GM18520 (cell line): ENCODE measurements at regions not wholly inside any gene's neighbourhood (a gene's known extent, or its start where the extent isn't known, plus 50 kb on each side); places are given as distances from the start of the nearest gene placed in this dataset.
"Not testable (repeated sequence)": the region's sequence is repeated elsewhere in the genome, so short reads cannot be mapped to it uniquely, and the experiment has no call there.

ENCODE experiments used
- ATAC-seq: cut with Tn5 transposase; IDR thresholded peaks from one replicate; pipeline ENCODE4 v1.9.1; 2021; ENCODE audit not compliant: unreplicated experiment

GRCh38 chr5:20875726-20876125 lies 887.7 kb upstream of the CDH18 start:
- not testable (repeated sequence) for ATAC-seq

DNA sequence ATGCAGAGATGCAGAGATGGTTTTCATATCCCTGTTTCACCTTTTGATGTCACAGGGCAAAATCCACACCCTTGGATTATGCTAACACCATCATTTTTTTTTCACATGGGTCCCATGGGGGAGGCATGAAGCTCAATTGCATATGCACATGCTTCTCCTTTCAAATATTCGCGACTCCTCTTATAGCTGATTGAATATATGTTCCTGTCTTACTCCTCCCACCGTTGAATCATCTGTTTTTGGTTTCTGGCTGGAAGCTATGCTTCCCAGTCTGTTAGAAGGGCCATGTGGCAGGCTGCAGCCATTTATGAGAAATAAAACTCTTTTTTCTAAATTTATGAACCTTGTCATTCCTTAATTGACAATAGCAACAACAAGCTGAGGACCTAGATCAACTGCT lies 877.9 kb upstream of the CDH18 start:
- not testable (repeated sequence) for ATAC-seq

GRCh38 chr5:20833081-20833627 lies 845.2 kb upstream of the CDH18 start:
- no peak for ATAC-seq

DNA sequence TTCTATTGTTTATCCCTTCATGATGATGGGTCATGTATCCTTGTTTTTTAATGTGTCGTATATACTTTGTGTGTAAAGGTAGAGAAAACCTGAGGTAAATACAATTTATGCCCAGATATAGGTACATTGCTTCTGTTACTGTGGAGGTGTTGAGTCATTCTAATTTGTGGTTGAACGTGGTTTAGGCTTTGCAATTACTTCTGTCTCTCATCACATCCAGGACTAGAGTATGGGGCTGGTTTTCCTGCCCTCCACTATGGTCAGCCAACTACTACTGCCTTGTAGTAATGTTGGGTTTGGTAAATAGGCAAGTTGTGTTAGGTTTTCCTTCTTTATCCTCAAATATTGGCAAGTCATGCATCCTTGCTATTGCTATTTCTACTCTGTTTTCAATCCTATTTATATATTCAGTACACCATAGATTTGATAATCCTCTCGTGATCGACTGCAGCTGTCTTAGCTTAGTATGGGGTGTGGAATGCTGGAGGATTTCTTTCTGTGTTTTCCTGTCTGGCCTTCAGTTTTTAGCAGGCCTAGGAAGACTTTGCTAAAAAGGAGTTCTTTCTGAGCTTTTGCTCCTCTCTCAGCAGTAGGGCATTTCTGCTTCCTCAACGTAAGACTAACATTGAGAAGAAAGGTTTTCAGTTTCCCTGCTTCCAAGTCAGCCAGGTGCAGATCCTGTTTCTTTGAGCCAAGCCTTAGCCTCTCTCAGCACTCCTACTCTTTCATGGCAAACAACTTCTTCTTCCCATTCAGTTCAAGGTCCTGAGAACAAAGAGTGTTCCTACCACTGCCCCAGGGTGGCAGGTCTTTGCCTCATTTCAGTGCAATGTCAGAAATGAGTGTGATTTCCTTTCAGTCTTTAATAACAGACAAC lies 844.4 kb upstream of the CDH18 start:
- ATAC-seq = no peak

DNA sequence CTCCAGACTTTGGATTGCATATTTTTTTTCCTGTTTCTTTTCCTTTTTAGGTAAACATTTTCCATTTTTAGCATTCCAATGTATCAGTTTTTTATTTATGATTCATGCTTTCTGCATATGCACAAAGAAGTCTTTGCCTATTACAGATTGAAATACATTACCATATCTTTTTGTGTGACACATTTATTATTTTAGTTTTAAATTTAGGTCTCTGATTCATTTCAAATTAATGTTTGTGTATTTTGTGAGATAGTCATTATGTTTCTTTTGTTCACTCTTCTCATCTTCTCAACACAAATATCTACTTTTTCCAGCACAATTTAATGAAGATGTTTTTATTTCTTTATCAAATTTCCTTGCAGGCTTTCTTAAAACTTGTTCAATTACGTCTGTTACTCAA lies 838.0 kb upstream of the CDH18 start:
- not testable (repeated sequence) for ATAC-seq

- ATAC-seq = not testable (repeated sequence)
Measured at GRCh38 chr5:20797216-20797615, 809.2 kb upstream of the CDH18 start.

- not testable (repeated sequence) for ATAC-seq
Measured at GRCh38 chr5:20784755-20785154, 796.8 kb upstream of the CDH18 start.

DNA sequence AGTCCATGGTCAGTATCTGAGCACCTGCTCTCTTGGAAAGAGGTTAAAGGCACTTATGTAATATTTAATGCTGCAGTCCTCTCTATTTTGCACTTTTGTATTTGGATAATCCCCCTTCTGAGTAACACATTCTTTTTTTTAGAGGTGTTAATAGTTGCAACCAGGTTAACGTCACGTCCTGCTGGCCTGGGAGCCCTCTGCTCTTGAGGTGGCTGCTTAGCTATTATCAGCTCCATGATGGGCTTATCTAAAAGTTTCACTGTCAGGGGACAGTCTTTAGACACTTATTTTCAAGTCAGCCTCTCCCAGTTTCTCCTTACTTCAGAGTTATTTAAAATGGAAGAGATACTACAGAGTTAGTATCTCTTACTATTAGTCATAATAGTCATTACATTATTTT lies 795.5 kb upstream of the CDH18 start:
- not testable (repeated sequence) for ATAC-seq

- not testable (repeated sequence) for ATAC-seq
Measured at GRCh38 chr5:20771338-20771737, 783.3 kb upstream of the CDH18 start.

DNA sequence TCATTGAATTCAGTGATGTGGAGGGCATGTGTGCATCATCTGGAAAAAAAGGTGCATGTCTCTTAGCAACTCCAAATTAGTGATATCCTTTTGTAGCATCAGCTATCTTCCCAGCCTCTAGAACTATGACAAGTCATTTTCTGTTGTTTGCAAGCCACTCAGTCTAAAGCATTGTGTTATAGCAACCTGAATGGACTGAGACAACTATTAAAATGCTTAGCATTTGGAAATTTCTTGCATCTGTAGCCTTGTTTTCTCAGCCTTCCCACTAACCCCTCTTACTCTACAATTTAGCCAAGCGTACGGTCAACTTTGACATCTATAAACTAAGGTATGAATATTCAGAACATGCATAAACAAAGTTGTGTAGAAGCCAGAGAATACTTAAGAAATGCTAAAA lies 777.1 kb upstream of the CDH18 start:
- not testable (repeated sequence) for ATAC-seq

GRCh38 chr5:20759459-20759858 lies 771.5 kb upstream of the CDH18 start:
- ATAC-seq = not testable (repeated sequence)

DNA sequence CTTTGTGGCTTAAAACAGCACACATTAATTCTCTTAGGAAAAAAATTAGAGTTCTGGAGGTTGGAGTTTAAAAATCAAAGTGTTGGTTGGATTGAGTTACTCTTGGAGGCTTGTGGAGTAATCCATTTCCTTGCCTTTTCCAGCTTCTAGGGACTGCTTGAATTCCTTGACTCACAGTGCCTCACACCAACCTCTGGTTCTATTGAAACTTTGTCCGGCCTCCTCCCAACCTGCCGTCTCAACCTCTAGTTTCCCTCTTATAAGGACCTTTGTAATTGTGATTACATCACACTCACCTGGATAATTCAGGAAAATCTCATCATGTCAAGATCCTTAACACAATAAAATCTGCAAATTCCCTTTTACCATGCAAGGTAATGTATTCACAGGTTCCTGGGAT lies 764.2 kb upstream of the CDH18 start:
- not testable (repeated sequence) for ATAC-seq

DNA sequence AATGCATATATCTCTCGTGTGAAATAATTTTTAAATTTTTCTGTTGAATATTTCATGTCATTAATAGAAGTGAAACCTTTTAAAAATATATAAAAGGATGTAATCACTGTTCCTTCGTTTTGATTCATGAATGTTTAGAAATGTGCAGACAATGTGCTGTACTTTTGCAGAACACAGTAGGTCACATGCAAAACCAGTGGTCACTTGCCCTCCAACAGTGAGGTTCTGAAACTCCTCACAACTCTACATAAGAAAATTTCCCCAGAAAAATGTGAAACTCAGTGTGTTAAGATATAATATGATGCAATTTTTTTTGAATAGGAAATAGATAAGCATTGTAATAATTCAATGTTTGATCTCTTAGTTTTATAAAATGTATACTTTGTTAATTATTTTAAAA lies 747.7 kb upstream of the CDH18 start:
- peak; percentile 93 for ATAC-seq

GRCh38 chr5:20732223-20732622 lies 744.2 kb upstream of the CDH18 start:
- ATAC-seq = not testable (repeated sequence)

DNA sequence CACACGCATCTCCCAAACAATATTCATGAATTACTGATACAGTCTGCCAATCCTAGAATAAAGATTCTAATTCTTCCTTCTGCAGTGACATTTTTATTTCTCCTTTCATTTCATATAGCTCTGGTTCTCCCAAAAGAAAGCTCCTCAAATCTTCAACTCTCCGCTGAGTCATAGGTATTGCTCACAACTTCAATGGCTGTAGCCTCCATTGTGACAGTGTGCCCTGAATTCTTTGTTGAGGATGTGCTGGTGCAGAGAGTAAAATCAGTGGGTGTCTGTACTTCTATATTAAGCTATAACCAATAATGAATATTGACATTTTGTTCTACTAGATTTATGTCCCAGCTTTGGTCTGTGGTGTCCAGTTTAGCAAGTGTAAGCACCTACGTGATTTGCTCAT lies 733.3 kb upstream of the CDH18 start:
- not testable (repeated sequence) for ATAC-seq

GRCh38 chr5:20711520-20712155 lies 723.6 kb upstream of the CDH18 start:
- not testable (repeated sequence) for ATAC-seq

DNA sequence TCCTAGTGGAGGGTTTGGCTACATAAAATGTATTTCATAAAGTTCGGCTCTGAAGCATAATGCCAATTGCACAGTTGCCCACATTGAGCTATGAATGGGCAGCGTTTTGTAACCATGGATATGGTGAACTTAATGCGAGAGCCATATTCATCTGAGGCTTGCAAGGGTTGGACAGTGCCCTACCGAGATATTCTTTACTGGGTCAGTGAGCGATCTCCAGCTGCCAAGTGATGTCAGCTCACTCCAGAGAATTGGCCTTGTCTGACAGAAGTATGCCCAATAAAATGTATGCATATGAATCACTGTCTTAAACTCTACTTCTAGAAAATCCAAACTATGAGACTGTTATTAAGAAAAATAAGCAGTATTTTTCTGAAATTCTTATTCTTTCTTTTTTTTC lies 719.6 kb upstream of the CDH18 start:
- not testable (repeated sequence) for ATAC-seq

- no peak for ATAC-seq
Measured at GRCh38 chr5:20694121-20694520, 706.1 kb upstream of the CDH18 start.

GRCh38 chr5:20692913-20693312 lies 704.9 kb upstream of the CDH18 start:
- ATAC-seq = no peak

DNA sequence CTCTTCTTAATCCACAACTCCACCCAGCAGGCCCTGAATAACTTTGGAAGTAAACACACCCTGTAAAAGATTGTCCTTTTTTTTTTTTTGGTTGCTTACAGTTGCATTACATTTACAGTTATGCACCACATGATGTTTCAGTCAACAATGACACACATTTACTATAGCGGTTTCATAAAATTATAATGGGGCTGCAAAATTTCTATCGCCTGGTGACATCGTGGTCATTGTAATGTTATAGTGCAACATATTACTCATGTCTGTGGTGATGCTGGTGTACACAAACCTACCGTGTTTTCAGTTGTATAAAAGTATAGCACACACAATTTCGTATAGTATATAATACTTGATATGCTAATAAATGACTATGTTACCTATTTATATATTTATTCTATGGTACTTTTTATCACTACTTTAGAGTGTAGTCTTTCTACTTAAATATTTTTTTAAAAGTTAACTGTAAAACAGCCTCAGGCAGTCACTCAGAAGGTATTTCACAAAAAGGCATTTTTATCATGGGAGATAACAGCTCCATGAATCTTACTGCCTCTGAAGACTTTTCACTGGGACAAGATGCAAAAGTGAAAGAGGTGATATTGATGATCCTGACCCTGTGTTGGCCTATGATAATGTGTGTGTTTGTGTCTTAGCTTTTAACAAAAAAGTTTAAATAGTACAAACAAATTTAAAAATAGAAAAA lies 695.4 kb upstream of the CDH18 start:
- ATAC-seq = no peak

DNA sequence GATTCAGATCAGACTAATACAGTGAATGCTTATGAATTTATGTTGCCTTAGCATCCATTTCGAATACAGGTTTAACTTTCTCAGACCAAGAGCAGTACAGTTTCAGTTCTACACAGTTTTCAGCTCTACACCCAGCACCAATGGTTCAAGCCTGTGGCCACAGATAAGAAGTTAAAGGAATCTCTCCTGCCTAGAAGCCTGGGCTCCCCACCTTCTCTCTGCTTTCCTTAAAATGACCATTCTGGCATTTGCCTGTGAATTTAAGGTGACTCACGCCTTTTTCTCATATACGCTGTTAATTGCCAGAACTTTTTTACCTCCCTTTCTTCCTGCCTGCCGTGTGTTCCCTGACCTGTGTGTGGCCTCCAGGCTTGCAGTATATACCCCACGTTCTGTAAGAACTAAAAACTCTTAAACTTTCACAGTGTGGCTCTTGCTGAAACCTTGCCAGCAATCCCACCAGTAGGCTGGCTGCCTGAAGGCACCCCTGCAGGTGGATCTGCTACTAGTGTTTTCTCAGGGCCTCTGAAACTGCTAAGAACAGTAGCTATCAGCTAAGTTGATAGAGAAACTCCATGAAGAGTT lies 692.8 kb upstream of the CDH18 start:
- ATAC-seq = no peak
